AG20443 (cell line): ENCODE measurements at regions not wholly inside any gene's neighbourhood (a gene's known extent, or its start where the extent isn't known, plus 50 kb on each side); places are given as distances from the start of the nearest gene placed in this dataset.

ENCODE experiments used
- DNase-seq: peaks from one replicate; pipeline ENCODE4 v3.0.0; 2012; ENCODE audit warnings: low spot score, mixed read lengths

DNA sequence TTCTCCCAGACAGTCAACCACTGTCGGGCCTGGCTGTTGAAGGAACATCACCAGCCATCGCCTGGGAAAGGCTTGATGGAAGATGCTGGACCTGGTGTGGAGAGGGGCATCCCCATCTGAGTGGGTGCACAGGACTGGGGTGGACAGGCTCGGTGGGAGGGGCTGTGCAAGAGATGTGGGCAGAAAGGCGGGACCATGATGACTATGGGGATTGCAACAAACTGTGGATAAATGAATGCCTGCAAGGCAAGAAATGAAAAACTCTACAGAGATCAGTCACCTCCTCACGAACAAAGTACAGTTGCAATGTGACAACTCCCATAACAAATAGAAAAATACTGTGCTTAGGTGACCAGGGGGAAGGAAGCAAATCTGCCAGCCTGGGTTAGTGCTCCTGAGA is 171.9 kb upstream of the GPR12 start:
- no peak for DNase-seq

DNA sequence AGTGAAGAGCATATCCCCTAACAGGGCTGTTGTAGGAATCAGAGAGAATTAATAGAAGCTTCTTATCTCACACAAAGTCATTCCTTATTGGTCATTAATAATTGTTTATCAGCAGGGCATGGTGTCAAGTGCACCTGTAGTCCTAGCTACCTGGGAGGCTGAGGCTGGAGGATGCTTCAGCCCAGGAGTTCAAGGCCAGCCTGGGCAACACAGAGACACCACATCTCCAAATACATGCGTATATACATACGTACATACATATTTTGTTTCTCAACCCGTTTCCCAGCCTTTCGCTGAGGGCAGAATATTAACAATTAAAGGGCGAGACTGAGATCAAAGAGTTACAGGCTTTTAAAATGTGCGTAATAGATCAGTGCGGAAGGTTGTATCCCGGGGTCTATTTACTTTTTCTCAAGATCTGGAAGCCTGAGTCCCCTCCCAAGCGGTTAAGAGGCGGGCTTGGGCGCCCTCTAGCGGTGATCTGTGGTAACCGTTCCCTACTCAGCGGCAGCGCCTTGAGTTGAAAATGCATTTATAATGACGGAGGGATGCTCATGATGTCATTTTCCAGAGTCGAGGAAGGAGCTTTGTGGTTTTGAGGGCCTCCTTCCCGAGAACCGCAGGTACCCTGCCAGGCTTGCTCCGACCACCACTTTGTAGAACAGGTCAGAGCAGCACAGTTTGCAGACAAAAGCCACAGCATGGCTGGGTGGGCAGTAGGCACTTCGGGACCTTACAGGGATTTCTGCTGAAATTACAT is 169.6 kb upstream of the GPR12 start:
- peak; percentile 83 for DNase-seq

DNA sequence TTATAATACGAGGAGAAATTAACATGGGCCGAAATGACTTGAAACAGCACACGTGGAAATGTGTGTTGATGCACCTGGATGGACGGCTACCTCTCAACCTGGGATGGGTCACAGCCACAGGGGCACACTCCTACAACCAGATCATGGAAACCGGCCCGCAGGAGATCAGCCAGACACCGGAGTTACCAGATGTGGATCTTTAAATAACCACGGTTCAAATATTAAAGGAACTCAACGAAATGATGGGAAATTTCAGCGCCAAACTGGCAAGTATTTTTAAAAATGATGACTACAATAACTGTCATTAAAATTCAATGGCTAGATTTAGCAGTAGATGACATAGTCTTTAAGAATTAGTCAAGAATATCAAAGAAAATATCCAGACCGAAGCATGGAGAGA is 166.9 kb upstream of the GPR12 start:
- DNase-seq, result no peak

DNA sequence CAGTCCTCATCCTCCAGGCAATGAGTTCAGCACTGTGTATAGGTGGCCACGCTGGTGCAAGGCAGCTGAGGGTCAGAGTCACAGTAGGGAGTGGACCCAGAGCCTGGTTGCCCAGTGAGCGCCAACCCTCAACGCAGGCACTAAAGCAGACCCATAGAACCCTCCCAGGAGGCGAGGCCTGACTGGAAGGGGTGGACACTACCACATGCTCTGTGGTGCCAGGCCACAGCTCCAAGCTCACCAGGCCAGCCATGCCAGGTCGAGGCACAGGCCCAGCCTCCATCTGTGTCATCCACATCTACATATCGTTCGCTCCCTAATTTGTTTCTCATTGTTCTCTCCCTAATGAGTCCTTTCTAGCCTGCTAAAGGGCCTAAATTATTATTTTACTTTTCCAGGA is 165.8 kb upstream of the GPR12 start:
- DNase-seq, result no peak

DNA sequence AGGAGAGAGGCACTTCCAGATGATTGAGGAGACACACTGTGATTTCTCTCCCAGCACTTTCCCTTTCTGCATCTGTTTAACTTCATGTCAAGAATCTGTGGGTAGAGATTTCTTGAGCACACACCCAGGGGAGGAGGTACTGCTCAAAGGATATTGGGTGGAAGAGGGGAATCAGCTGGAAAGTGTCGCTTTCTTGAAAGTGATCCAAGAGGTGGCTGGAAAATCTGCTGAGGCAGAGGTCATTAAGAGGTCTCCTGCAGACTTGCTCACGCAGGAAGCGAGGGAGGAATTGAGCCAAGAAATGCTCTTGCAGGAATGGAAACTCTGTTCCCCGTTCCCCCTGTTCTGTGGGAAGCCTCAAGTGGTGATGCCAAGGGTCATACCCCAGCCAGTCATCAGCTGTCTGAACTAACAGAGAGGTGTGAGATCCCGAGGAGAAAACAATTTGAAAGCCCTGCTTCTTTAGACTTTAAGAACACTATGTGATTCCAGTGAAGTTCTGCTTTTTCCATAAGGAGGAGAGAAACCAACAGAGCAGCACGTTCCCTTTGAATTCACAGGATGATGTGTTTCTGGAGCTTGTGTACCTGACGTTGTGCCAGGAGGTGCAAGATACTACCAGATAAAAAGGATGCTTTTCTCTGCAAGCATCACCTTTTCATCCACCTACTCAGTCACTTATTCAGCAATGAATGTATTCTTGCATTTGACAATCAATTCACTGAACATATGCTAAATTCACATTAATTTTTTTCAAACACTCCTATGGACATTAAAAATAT is 163.4 kb upstream of the GPR12 start:
- DNase-seq, result peak; percentile 33

DNA sequence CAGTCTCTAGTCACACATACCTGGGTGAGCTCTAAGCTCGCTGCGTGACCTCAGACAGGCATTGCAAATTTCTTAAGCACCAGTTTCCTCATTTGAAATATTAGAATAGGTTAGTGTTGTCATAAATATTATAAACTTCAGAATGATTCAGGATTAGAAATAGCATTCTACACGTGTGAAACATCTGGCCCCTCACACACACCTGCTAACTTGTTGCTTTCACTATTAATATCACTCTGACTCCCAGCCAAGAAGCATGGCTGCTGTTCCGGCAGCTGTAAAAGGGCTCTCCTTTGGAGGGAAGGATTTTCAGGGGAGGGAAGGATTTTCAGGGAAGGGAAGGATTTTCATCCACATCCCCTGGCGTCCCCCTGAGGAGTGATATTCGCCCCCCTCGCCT is 161.3 kb upstream of the GPR12 start:
- DNase-seq, result no peak

DNA sequence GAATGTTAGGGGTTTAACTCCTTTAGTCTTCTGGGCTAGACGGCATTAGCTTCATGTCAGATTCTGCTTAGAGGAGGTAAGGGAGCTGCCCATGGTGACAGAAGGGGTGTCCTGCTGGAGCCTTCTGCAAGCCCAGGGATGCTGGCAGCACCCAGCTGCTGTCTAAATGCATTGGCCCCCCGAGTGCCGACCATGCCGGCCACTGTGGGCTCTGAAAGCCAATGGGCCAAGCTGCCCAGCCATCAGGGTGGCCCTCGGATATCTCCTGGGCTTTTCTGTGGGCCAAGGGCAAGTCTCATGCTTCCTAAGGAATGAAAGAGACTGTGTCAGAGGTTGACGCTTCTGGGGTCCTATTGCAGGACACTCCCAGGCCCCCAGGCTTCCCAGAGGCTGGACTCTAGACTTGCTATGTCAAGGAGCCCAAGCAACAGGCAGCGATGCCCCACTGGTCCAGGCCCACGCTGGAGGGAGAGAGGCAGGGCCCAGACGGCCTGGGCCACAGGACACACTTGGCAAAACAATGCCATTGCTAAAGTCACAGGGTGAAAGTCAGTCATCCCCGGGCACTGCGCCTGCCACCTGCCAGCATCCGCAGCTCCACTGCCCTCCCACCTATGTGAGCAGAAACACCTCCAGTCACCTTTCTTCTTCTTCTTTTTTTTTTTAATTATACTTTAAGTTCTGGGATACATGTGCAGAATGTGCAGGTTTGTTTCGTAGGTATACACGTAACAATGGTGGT is 160.2 kb upstream of the GPR12 start:
- DNase-seq, result no peak

DNA sequence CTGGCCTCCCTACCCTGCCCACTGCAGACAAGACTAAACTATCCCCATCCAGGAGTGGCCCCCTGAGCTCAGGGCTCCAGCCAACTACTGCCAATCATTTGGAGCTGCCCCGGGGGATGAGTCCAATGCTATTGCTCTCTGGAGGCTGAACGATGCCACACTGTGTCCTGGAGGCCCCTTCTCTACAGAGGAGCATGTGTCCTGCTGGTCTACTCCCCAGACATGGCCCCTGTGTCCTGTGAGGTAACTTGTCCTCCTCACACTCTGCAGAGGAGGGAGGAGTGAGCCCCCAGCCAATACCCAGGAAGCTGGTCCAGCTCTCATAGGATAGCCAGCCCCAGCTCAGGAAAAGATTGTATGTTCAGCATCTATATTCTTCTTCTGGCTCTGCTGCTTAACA is 159.1 kb upstream of the GPR12 start:
- no peak for DNase-seq

DNA sequence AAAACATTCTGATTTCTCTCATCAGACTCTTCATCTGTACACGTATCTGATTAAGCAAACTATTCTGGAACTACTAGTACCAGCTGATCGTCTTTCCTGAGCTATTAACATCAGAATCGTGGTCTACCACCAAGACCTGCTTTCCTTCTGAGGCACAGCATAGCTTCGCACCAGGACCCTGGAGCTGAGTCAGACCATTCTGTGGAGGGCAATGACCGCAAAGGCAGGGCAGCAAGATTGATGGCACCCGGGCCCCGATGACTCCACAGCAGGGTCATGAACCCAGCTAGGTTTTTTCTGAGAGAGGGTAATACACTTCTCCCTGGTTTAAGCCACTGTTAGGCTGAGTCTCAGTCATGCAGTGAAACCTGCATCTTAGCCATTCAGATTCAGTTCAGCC is 158.7 kb upstream of the GPR12 start:
- no peak for DNase-seq

DNA sequence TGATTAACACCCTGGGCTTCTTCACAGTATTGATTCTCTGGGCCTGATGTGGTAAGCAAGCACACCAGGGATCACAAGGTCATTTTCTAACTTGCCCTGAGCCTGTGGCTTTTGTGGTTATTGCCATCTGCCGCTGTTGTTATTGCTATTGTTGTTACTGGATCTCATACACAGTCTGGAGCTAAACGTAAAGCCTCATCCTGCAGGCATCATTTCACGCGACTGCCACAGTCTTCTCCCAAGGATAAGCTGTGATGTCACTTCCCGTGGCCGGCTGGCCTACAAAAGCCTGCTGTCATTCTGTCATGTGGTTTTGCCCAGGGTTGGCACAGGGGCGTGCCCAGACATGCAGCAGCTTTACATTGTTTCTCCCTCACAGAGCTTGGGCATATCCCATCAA is 154.0 kb upstream of the GPR12 start:
- no peak for DNase-seq

DNA sequence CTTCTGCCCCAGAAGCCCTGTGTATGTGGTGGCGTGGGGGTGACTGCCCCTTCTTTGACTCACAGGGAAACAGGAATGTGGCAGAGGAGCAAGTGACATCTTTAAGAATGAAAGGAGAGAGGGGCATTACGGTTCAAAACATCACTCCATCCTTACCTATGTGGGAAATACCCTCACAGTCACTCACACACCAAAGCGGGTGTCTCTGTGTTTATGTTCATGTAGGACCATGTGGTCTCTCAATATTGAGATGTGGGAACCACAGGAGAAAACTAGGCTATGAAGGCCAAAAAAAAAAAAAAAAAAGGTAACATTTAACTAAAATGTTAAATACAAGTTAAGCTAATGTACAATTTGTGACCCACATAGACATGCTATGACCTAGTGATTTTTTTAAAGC is 153.6 kb upstream of the GPR12 start:
- DNase-seq, result no peak

DNA sequence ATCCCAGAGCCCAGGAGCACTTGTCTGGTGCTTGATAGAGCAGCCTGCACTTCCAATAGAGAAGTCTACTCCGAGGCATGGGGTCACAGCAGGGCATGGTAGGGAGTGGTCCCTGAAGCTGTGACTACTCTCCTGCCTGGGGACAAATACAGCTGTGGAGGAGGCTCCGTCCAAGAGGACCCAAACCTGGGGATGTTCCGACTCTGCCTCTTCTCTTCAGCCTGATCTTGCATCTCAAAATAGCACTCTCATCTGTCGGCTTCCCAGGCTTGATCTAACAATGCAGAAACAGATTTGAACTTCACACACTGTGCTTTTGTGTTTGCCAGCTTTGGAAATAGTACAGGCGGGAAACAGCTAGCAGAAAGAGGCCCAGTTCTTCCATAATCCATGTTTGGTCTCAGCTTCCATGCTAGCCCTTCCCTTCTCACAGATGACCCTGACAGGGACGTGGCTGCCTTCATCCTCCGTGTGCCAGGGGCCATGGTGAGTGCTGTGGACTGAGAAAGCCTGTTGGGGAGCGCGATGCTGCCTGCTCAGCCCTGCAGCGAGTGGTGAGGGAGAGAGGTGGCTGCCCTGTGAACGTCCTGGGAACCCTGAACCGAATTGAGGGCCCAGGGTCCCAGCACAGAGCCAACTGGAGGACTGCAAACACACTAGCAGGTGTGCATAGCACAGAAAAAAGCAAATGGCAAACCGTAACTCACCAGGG is 150.3 kb upstream of the GPR12 start:
- DNase-seq, result no peak

DNA sequence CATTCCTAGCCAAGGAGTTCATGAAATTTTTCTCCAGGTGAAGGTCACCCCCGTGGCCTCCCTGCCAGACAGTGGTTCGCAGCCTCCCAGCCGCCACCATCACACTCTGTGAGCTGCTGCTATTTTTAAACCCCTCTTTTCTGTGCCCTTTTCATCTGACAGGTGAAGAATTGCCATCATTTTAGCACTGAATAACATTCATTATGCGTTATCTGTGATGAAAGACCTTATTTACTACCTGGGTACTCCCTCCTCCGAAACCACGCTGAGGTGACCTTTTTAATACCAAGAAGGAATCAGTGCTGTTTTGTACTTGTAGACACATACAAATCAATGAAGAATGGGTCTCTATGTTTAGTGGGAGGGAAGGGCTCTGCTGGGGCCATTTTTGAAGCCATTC is 148.9 kb upstream of the GPR12 start:
- no peak for DNase-seq

DNA sequence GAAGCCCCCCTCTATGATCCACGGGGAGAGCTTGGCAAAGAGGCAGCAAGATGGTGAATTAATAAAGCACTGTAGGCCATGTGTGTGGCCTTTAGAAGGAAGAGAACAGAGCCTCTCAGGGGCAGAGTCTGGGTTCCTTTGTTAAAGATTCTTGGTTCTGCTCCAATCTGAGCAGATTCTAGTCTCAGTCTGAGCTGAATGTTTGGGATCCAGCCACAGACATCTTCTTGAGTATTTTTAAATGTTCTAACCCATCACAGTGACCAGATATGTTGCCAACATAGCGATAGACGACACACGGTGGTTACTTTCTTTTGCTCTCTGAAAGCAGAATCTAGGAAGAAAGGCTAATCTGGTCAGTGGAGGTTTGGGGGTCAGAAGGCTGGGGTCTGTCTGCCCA is 147.5 kb upstream of the GPR12 start:
- DNase-seq, result no peak

DNA sequence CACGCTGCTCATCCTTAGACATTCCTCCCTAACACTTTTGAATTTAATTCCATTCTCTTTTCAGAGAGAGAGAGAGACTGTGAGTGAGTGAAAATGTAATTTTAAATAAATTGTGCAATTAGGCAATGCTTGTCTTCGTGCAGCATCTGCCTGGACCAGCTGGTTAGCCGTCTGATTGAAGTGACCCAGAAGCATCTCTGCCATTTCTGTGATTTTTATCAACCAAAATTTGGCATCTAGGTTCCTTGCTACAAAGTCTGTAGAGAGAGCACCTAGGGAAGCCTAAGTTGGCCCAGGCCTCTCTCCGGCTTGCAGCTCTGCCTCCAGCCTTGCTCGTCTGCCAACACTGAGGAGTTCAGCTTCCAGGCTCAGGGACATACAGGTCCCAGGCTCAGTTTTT is 138.6 kb upstream of the GPR12 start:
- DNase-seq, result no peak

DNA sequence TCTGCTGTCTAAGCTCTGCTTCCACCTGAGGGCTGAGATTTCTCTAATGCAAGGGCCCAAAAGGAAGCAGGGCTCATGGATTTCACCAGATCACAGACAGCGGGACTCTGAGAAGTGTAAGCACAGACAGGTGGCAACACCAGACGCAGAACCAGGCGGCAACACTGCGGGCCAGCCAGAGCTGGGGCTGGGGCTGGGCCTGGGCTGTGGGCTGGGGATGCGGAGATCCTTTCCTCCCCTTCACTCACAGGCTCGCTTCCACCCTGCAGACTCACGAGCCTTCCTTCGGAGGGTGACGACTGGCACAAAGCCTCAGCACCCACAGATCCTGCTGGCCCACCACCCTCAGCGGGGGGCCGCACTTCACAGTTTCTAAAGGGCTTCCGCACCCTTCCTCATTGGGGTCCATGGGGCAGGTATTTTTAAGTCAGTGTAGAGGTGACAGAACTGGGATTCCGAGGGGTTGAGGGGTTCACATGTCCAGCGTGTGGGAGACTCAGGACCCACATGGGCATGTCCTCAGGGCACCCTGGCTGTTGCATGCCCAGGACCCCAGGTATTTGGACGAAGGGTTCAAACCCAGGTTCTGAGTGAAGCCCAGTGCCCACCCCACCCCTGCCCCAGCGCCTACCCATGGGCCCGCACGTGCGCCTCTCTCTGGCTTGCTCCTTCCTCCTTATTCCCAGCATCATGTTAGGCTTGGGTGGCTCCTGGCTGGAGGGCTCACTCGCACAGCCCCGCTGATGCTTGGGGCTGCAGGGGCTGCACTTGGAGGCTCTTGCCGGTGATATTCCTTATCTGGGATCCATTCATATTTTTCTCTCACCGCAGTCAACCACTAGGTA is 137.3 kb upstream of the GPR12 start:
- DNase-seq, result no peak

DNA sequence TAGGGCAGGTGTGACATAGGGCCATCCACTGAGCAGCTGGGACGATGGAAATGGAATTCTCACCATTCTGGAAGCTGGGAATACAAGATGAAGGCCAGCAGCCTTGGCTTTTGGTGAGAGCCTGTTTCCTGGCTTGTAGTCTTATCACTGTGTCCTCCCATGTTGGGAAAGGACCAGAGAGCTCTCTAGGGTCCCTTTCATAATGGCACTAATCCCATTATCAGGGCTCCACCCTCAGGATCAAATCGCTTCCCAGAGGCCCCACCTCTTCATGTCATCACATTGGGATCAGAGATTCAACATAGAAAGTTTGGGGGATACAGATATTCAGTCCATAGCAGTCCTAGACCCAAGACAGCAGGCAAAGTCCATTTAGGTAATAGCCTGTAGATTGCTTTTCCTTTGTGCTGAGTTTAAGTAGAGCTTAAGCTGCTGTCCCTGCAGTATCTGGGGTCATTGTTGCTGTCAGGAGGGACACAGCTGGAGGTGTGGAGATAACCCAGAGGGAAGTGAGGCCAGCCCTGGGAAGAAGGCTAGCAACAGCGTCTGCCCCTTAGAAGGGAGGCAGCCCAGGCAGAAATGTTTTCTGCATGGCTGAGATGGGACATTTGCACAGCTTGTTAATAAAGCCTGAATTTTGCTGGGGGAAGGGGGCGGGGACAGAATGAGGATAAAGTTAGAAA is 136.5 kb upstream of the GPR12 start:
- DNase-seq, result no peak

DNA sequence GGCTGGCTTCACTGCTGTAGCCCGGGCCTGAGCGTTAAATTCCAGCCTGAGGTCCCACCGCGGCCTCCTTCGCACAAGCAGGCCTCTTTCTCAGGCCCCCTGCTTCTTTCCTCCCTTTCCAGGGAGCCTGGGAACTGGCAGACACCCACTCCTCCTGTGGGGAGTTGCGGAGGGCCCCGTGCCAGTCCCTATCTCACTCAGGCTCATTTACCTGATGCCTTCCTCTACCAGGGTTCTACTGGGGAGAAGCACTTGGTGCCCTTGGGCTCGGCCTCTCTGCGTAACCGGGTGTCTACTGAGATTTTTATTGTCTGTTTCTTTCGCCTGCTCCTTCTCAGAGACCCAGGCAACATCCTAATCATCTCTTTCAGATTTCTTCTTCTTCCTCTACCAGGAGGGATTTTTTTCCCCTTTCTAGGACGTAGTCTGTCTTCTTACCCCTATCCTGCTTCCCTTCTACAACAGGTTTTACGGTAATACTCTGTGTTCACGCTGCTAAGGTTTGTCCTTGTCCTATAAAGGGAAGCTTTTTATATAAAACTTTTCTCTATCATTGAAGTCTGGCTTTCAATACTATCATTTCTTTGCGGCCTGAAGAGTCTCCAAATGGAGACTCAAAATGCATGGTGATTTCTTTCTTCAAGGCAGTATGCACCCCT is 135.4 kb upstream of the GPR12 start:
- no peak for DNase-seq

DNA sequence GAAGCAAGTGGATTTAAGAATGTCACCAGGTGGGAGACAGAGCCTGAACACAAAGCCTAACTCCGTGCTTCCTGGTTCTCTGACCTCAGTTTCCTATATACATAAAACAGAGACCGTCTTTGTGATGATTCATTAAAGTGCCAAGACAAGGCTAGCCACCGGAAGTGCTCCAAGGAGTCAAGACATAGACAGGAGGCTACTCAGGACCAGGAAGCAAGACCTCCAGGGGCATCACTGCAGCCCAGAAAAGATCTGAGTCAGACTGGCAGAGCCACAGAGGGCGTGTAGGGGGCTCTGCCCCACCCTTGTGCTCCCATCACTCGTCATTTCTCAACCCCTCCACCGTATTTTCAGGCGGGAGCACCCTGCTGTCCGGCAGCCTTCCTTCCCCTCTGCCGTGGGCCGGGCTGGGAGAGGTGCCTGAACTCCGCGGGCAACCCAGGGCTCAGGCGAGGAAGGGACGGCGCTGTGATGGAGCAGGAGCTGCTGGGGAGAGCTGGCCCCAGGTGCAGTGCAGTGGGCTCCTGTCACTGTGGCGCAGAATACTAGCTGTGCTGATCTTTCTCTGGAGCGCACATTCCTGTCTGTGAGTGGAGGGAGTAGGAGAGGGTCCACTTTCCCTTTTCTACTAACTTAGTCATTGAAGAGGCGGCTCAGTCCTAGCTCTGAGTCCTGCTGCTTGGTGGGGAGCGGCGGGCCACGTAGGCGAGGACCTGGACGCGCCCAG is 134.7 kb upstream of the GPR12 start:
- DNase-seq, result no peak

DNA sequence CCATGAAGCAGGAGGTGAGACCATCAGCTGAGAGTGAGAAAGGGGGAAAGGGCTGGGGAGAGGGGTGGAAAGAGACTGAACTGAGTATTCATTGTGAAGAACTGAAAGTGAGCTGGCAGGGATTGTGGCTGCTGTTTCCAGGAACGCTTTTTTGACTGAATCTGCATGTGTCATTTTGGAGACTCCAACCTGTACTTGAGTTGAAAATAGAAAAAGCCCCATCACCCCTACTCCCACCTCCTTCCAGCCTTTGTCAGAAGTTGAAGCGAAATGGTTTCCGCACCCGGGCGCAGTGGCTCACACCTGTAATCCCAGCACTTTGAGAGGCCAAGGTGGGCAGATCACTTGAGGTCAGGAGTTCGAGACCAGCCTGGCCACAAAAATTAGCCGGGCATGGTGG is 128.0 kb upstream of the GPR12 start:
- DNase-seq, result no peak
